Fibroblast of lung (primary cell): ENCODE measurements at regions not wholly inside any gene's neighbourhood (a gene's known extent, or its start where the extent isn't known, plus 50 kb on each side); places are given as distances from the start of the nearest gene placed in this dataset.

ENCODE experiments used
- DNase-seq, 2 donors: peaks; one replicate each; pipeline versions ENCODE4 v3.0.0 to v3.0.0-alpha.2; 2010; ENCODE audit warnings: low read depth in 2 of 2
- H2AFZ ChIP-seq: 2 replicates; pipeline ENCODE4 v1.5.1; 2012; ENCODE audit warnings: low read length, control low read depth, inconsistent platforms
- H3K27ac ChIP-seq: 2 replicates; pipeline ENCODE4 v1.5.1; 2011; ENCODE audit warnings: low read length, control low read depth; ENCODE audit not compliant: insufficient read depth
- H3K27me3 ChIP-seq: 2 replicates; pipeline ENCODE4 v1.5.1; 2011; ENCODE audit warnings: mild to moderate bottlenecking, low read length; ENCODE audit not compliant: control insufficient read depth, insufficient read depth
- H3K36me3 ChIP-seq: 2 replicates; pipeline ENCODE4 v1.5.1; 2011; ENCODE audit warnings: low read length; ENCODE audit not compliant: control insufficient read depth, insufficient read depth
- H3K4me1 ChIP-seq: 2 replicates; pipeline ENCODE4 v1.5.1; 2011; ENCODE audit warnings: low read length; ENCODE audit not compliant: control insufficient read depth, insufficient read depth; ENCODE audit errors: extremely low read depth
- H3K4me2 ChIP-seq: 2 replicates; pipeline ENCODE4 v1.5.1; 2011; ENCODE audit warnings: low read length, control low read depth; ENCODE audit not compliant: insufficient read depth; ENCODE audit errors: extremely low read depth
- H3K4me3 ChIP-seq, 4 experiments: fragments of 200-600 bp in 1 of 4; sonication (generic) in 1 of 4; replicated peaks in 1 of 4; 2 replicates each; pipeline ENCODE4 v1.5.1; 2011 to 2016; ENCODE audit warnings: low read length in 4 of 4, low read depth in 3 of 4, mild to moderate bottlenecking in 3 of 4, control low read depth in 2 of 4, inconsistent platforms in 1 of 4, mixed read lengths in 1 of 4; ENCODE audit not compliant: insufficient read depth in 1 of 4; ENCODE audit errors: control extremely low read depth in 1 of 4
- H3K79me2 ChIP-seq: 2 replicates; pipeline ENCODE4 v1.5.1; 2012; ENCODE audit warnings: mild to moderate bottlenecking, low read length, inconsistent platforms; ENCODE audit not compliant: control insufficient read depth, insufficient read depth
- H3K9ac ChIP-seq: 2 replicates; pipeline ENCODE4 v1.5.1; 2011; ENCODE audit warnings: mild to moderate bottlenecking, low read length, control low read depth; ENCODE audit not compliant: insufficient read depth
- H3K9me3 ChIP-seq: 2 replicates; pipeline ENCODE4 v1.5.1; 2012; ENCODE audit warnings: low read depth, low read length; ENCODE audit not compliant: control insufficient read depth, insufficient read depth
- H4K20me1 ChIP-seq: 2 replicates; pipeline ENCODE4 v1.5.1; 2011; ENCODE audit warnings: low read length; ENCODE audit not compliant: control insufficient read depth, insufficient read depth; ENCODE audit errors: extremely low read depth
- CTCF ChIP-seq, 2 donors: IDR thresholded peaks in 1 of 2; conservative IDR thresholded peaks in 1 of 2; 1 replicate in 1 of 2; 2 replicates in 1 of 2; pipeline ENCODE4 v1.5.1; 2011 to 2012; ENCODE audit warnings: low read length in 2 of 2, control low read depth in 1 of 2, inconsistent platforms in 1 of 2, low read depth in 1 of 2, mild to moderate bottlenecking in 1 of 2
- EZH2 ChIP-seq: IDR thresholded peaks from 2 replicates; pipeline ENCODE4 v1.5.1; 2012; ENCODE audit warnings: low read length, control low read depth, mild to moderate bottlenecking; ENCODE audit errors: missing control alignments

GRCh38 chr9:104416470-104416869, 87.6 kb upstream of the OR13F1 start:
- Histone ChIP-seq H3K27me3 (no peaks in the 10 kb centered on the region), H3K4me2 (no peak overlapping the region), H2AFZ (no peak overlapping the region), H3K4me1 (no peaks in the 10 kb centered on the region), H3K4me3 (no peak overlapping the region), H4K20me1 (no peaks in the 10 kb centered on the region), H3K27ac (no peak overlapping the region), H3K36me3 (no peaks in the 10 kb centered on the region), H3K9ac (no peak overlapping the region), H3K9me3 (no peaks in the 10 kb centered on the region), H3K79me2 (no peaks in the 10 kb centered on the region)
- no peak for DNase-seq
- TF ChIP-seq EZH2 (no peak), CTCF (conservative IDR thresholded peaks at IDR 0.05 in 1 of 2, IDR thresholded peaks at IDR 0.05 in 1 of 2; ENCODE audit: low read depth in 1 of 2, low read length in 2 of 2) (no peak)

- Histone ChIP-seq H3K36me3 (no peaks in the 10 kb centered on the region), H4K20me1 (no peaks in the 10 kb centered on the region), H3K79me2 (no peaks in the 10 kb centered on the region), H3K4me1 (no peaks in the 10 kb centered on the region), H2AFZ (no peak overlapping the region), H3K27me3 (no peaks in the 10 kb centered on the region), H3K4me3 (no peak overlapping the region), H3K9ac (no peak overlapping the region), H3K9me3 (no peaks in the 10 kb centered on the region), H3K4me2 (no peak overlapping the region), H3K27ac (no peak overlapping the region)
- DNase-seq = no peak
- no peak for TF ChIP-seq CTCF (conservative IDR thresholded peaks at IDR 0.05 in 1 of 2, IDR thresholded peaks at IDR 0.05 in 1 of 2; ENCODE audit: low read depth in 1 of 2, low read length in 2 of 2)
- TF ChIP-seq EZH2 = no peak
Observed at GRCh38 chr9:104417296-104417695, 86.8 kb upstream of the OR13F1 start.

- no peak overlapping the region for H2AFZ ChIP-seq
- H3K4me3 ChIP-seq = no peak overlapping the region
- no peaks in the 10 kb centered on the region for H4K20me1 ChIP-seq
- H3K4me2 ChIP-seq = no peak overlapping the region
- DNase-seq = no peak
- TF ChIP-seq CTCF (conservative IDR thresholded peaks at IDR 0.05 in 1 of 2, IDR thresholded peaks at IDR 0.05 in 1 of 2; ENCODE audit: low read depth in 1 of 2, low read length in 2 of 2) = no peak
- TF ChIP-seq EZH2 = no peak
- no peaks in the 10 kb centered on the region for H3K36me3 ChIP-seq
- H3K79me2 ChIP-seq = no peaks in the 10 kb centered on the region
- H3K9ac ChIP-seq = no peak overlapping the region
- H3K27me3 ChIP-seq = no peaks in the 10 kb centered on the region
- no peaks in the 10 kb centered on the region for H3K9me3 ChIP-seq
- H3K4me1 ChIP-seq = no peaks in the 10 kb centered on the region
- no peak overlapping the region for H3K27ac ChIP-seq
Observed at GRCh38 chr9:104429031-104429546, 75.0 kb upstream of the OR13F1 start.
